PC-3 (cell line): ENCODE measurements at regions not wholly inside any gene's neighbourhood (a gene's known extent, or its start where the extent isn't known, plus 50 kb on each side); places are given as distances from the start of the nearest gene placed in this dataset.
"Not testable (repeated sequence)": the region's sequence is repeated elsewhere in the genome, so short reads cannot be mapped to it uniquely, and the experiment has no call there.

Experiments
- ATAC-seq: fragments of 200-7000 bp; cut with Tn5 transposase; 2 replicates; pipeline ENCODE4 v1.9.1; 2020; ENCODE audit warnings: mild to moderate bottlenecking, moderate library complexity
- BruUV-seq: library from RNA; stranded (reverse); fragments of 400-500 nt; replicated peaks from 2 replicates; lab custom pipeline; 2021; lab: Mats Ljungman, UMichigan
- CTCF ChIA-PET: fragments of 300-600 bp; sonication (Branson Sonifier 250); formaldehyde crosslinking; loops from one replicate; lab custom pipeline; 2022; ENCODE audit warnings: antibody characterized with exemption; lab: Charles Lee
- POLR2A ChIA-PET: fragments of 300-600 bp; sonication (Branson Sonifier 250); formaldehyde crosslinking; loops from one replicate; lab custom pipeline; 2022; ENCODE audit warnings: antibody characterized with exemption; ENCODE audit not compliant: unreplicated experiment; lab: Charles Lee
- DNase-seq: peaks from one replicate; pipeline ENCODE4 v3.0.0-alpha.2; 2015
- H2AFZ ChIP-seq: fragments of 300-600 bp; sonication (generic); 2 replicates; pipeline ENCODE4 v1.6.0; 2016; ENCODE audit warnings: antibody characterized with exemption, low read length
- H3F3A ChIP-seq: fragments of 300-600 bp; sonication (generic); one replicate; pipeline ENCODE4 v1.6.0; 2017; ENCODE audit warnings: antibody characterized with exemption, low read length, control low read depth, mild to moderate bottlenecking; ENCODE audit not compliant: unreplicated experiment
- H3K27ac ChIP-seq: fragments of 300-600 bp; sonication (generic); 2 replicates; pipeline ENCODE4 v1.5.1; 2016; ENCODE audit warnings: mild to moderate bottlenecking, low read length
- H3K27me3 ChIP-seq: fragments of 300-600 bp; sonication (generic); 2 replicates; pipeline ENCODE4 v1.6.1; 2016; ENCODE audit warnings: low read length, mixed read lengths
- H3K36me3 ChIP-seq: fragments of 300-600 bp; sonication (generic); 2 replicates; pipeline ENCODE4 v1.6.1; 2016; ENCODE audit warnings: low read depth, mixed run types, low read length, mixed read lengths
- H3K4me1 ChIP-seq: fragments of 300-600 bp; sonication (generic); 2 replicates; pipeline ENCODE4 v1.5.1; 2016; ENCODE audit warnings: low read length; ENCODE audit not compliant: insufficient read depth
- H3K4me2 ChIP-seq: fragments of 300-600 bp; sonication (generic); 2 replicates; pipeline ENCODE4 v1.6.0; 2016; ENCODE audit warnings: low read length
- H3K4me3 ChIP-seq: fragments of 300-600 bp; sonication (generic); 2 replicates; pipeline ENCODE4 v1.5.1; 2016; ENCODE audit warnings: mild to moderate bottlenecking, low read length, mixed read lengths
- H3K79me2 ChIP-seq: fragments of 300-600 bp; sonication (generic); 2 replicates; pipeline ENCODE4 v1.6.1; 2017; ENCODE audit warnings: low read length, mixed read lengths
- H3K9ac ChIP-seq: fragments of 300-600 bp; sonication (generic); 2 replicates; pipeline ENCODE4 v1.6.0; 2016; ENCODE audit warnings: mild to moderate bottlenecking, low read length
- H3K9me2 ChIP-seq: fragments of 300-600 bp; sonication (generic); replicated peaks from 2 replicates; pipeline ENCODE4 v1.6.1; 2016; ENCODE audit warnings: mixed run types, low read length, mixed read lengths
- H3K9me3 ChIP-seq: fragments of 300-600 bp; sonication (generic); 2 replicates; pipeline ENCODE4 v1.6.1; 2016; ENCODE audit warnings: low read length, mixed read lengths
- H4K20me1 ChIP-seq: fragments of 300-600 bp; sonication (generic); 2 replicates; pipeline ENCODE4 v1.6.1; 2016; ENCODE audit warnings: low read length, mixed read lengths
- CTCF ChIP-seq: fragments of 300-600 bp; sonication (generic); conservative IDR thresholded peaks from 2 replicates; pipeline ENCODE4 v1.5.1; 2017; ENCODE audit warnings: antibody characterized with exemption, low read depth, mild to moderate bottlenecking, low read length
- EZH2 ChIP-seq: fragments of 300-600 bp; sonication (generic); IDR thresholded peaks from one replicate; pipeline ENCODE4 v1.6.1; 2017; ENCODE audit warnings: antibody characterized with exemption, mild to moderate bottlenecking, low read length; ENCODE audit not compliant: unreplicated experiment
- EZH2phosphoT487 ChIP-seq: fragments of 300-600 bp; sonication (generic); IDR thresholded peaks from 2 replicates; pipeline ENCODE4 v1.6.1; 2018; ENCODE audit warnings: mild to moderate bottlenecking, antibody characterized with exemption, low read length, borderline replicate concordance
- intact Hi-C: fragments of 100-400 bp; cut with micrococcal nuclease; formaldehyde crosslinking; loops from 2 replicates; pipeline ENCODE4 v1.9.0; 2023

GRCh38 chr10:120221873-120222485, 235.0 kb upstream of the PLPP4 start:
- ATAC-seq (peak; percentile 76), DNase-seq (peak; percentile 79)
- H3K27me3 ChIP-seq: no peaks in the 10 kb centered on the region
- no peaks in the 10 kb centered on the region for H3K4me1 ChIP-seq
- TF ChIP-seq CTCF (peak; percentile 68), EZH2phosphoT487 (no peak)
- intact Hi-C loops: no loop called here
- no peaks in the 10 kb centered on the region for H3K9me2 ChIP-seq
- ChIA-PET CTCF (interaction anchor here (0.7 kb wide), 1 partner anchor 617 kb away, joined by 3 read pairs; no protein-coding TSS in a partner anchor), POLR2A (no interaction called here)
- H2AFZ ChIP-seq: no peak overlapping the region
- no peaks in the 10 kb centered on the region for H4K20me1 ChIP-seq
- H3K4me2 ChIP-seq: no peak overlapping the region
- H3K9me3 ChIP-seq: no peaks in the 10 kb centered on the region
- H3K79me2 ChIP-seq: no peaks in the 10 kb centered on the region
- H3K36me3 ChIP-seq: no peaks in the 10 kb centered on the region
- no TSS peak for BruUV-seq
- H3K27ac ChIP-seq: no peak overlapping the region
- H3K9ac ChIP-seq: no peak overlapping the region
- H3K4me3 ChIP-seq: no peak overlapping the region
- H3F3A ChIP-seq: no peaks in the 10 kb centered on the region

- Histone ChIP-seq H3F3A (no peaks in the 10 kb centered on the region), H3K79me2 (no peaks in the 10 kb centered on the region), H3K9ac (no peak overlapping the region), H3K27me3 (no peaks in the 10 kb centered on the region), H3K4me1 (no peaks in the 10 kb centered on the region), H3K9me2 (no peaks in the 10 kb centered on the region), H3K36me3 (no peaks in the 10 kb centered on the region), H4K20me1 (no peaks in the 10 kb centered on the region), H3K27ac (no peak overlapping the region), H3K4me3 (no peak overlapping the region), H3K9me3 (no peaks in the 10 kb centered on the region), H2AFZ (no peak overlapping the region), H3K4me2 (no peak overlapping the region)
- no TSS peak for BruUV-seq
- intact Hi-C loops: no loop called here
- DNase-seq: no peak
- ChIA-PET POLR2A (no interaction called here), CTCF (no interaction called here)
- no peak for TF ChIP-seq EZH2phosphoT487
- TF ChIP-seq CTCF: no peak
- no peak for TF ChIP-seq EZH2
- ATAC-seq: no peak
These were observed 227.4 kb upstream of the PLPP4 start for GRCh38 chr10:120229641-120230040.

GRCh38 chr10:120239695-120240094, 217.3 kb upstream of the PLPP4 start:
- intact Hi-C loops: not testable (repeated sequence)

More at GRCh38 chr10:120239695-120240094, 217.3 kb upstream of the PLPP4 start:
- H3K36me3 ChIP-seq, H3K79me2 ChIP-seq, H3K4me2 ChIP-seq, H3K9me2 ChIP-seq, H3K27me3 ChIP-seq, ATAC-seq, H3K9me3 ChIP-seq, BruUV-seq, H3K4me3 ChIP-seq, H4K20me1 ChIP-seq, H3K27ac ChIP-seq, H3K4me1 ChIP-seq, DNase-seq, H2AFZ ChIP-seq, H3F3A ChIP-seq, H3K9ac ChIP-seq: not testable (repeated sequence)
- POLR2A ChIA-PET: interaction anchor here (0.6 kb wide), 1 partner anchor 582 kb away, joined by 6 read pairs; no protein-coding TSS in a partner anchor
- CTCF ChIA-PET: interaction anchor here (0.6 kb wide), 1 partner anchor 189 kb away, joined by 3 read pairs; no protein-coding TSS in a partner anchor
